ENCODE measurements at regions not wholly inside any gene's neighbourhood (a gene's known extent, or its start where the extent isn't known, plus 50 kb on each side); places are given as distances from the start of the nearest gene placed in this dataset.

DNA sequence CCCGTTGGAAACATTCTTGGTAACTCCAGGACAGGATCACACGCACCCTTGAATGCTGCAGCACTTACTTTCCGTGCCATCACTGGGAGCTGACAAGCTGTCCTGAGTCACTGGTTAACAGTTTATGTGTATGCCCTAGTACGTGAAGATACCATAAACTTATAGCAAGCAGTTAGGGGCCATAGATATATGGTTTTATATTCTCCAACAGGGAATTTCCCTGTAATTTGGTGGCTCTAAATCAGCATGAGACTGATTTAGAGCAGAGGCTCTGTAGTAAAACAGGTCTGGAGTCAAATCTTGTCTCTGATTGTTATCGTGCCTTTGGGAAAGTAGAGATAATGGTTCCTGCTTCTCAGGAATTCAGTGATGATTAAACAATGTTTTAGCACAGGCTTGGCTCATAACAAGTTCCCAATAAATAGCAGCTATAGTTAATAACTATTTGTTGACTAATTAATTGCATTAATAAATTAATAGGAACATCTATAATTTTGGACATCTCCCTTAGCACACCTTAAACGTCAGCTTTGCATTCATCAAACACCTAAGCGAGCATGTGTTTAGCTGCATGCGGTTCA lies 215.2 kb downstream of the VAPA start:
- H3K27ac ChIP-seq (ENCODE audit: insufficient read length, low read depth, low read length), result no peak overlapping the region
- no peak overlapping the region for H3K23ac ChIP-seq (ENCODE audit: insufficient read length, low read depth, low read length)
- no peak for DNase-seq
- TF ChIP-seq CTCF (conservative IDR thresholded peaks at IDR 0.05), result no peak
- no peak overlapping the region for H3K4me2 ChIP-seq (ENCODE audit: insufficient read depth, insufficient read length, low read length)
- H3K27me3 Mint-ChIP-seq (ENCODE audit: low read depth), result peaks cover 15% of the 10 kb centered on the region
- H3T11ph ChIP-seq (ENCODE audit: low read length), result no peak overlapping the region
- no peak overlapping the region for H2AK5ac ChIP-seq (ENCODE audit: insufficient read length, low read length)
- H2BK15ac ChIP-seq (ENCODE audit: low read depth, low read length), result no peak overlapping the region
- no CpG with 5 or more reads among the region's 8 CpGs for WGBS (ENCODE audit: extremely low coverage, insufficient read length, low lambda C conversion rate)
- H3K27ac Mint-ChIP-seq, result no peak overlapping the region
- no peak overlapping the region for H4K5ac ChIP-seq (ENCODE audit: insufficient read length, low read depth, low read length)
- H2BK120ac ChIP-seq (ENCODE audit: low read depth, low read length, poor library complexity, severe bottlenecking), result no peak overlapping the region
- no peak overlapping the region for H2BK12ac ChIP-seq (ENCODE audit: insufficient read length, low read depth, low read length)
- no peaks in the 10 kb centered on the region for H3K27me3 ChIP-seq (ENCODE audit: insufficient read depth, low read length)
- H3K9ac ChIP-seq (ENCODE audit: extremely low read depth, insufficient read length, low read length), result no peak overlapping the region
- no peak overlapping the region for H3K4me3 Mint-ChIP-seq
- no peaks in the 10 kb centered on the region for H3K79me2 ChIP-seq (ENCODE audit: insufficient read depth, low read length)
- no peaks in the 10 kb centered on the region for H3K36me3 Mint-ChIP-seq (ENCODE audit: insufficient read depth in 1 of 3, low read depth in 3 of 3)
- H3K14ac ChIP-seq (ENCODE audit: insufficient read depth, low read length), result no peak overlapping the region
- H2BK20ac ChIP-seq (ENCODE audit: low read depth, low read length, poor library complexity, severe bottlenecking), result no peak overlapping the region
- H2AFZ ChIP-seq (ENCODE audit: low read length), result no peak overlapping the region
- H3K9me3 ChIP-seq (ENCODE audit: control insufficient read depth, low read depth, low read length), result no peaks in the 10 kb centered on the region
- no peak overlapping the region for H4K8ac ChIP-seq (replicated peaks; ENCODE audit: insufficient read length, low read depth, low read length)
- no peaks in the 10 kb centered on the region for H4K20me1 ChIP-seq (ENCODE audit: control insufficient read depth, insufficient read depth, insufficient read length)
- H2BK5ac ChIP-seq (ENCODE audit: insufficient read length, low read length), result no peak overlapping the region
- no peak overlapping the region for H3K18ac ChIP-seq (ENCODE audit: insufficient read length, low read depth, low read length)
- H3K4me1 ChIP-seq (ENCODE audit: insufficient read depth, low read length), result 0 out of 2 replicates have a peak, but pooled peaks cover 5% of the 10 kb centered on the region
- no peak overlapping the region for H3K56ac ChIP-seq (ENCODE audit: insufficient read length, low read depth, low read length)
- H3K23me2 ChIP-seq (ENCODE audit: insufficient read length, low read depth, low read length, poor library complexity, severe bottlenecking), result peaks cover 10% of the 10 kb centered on the region
- no peaks in the 10 kb centered on the region for H3K79me1 ChIP-seq (ENCODE audit: insufficient read depth, low read depth, low read length, poor library complexity, severe bottlenecking)
- H3K9me3 Mint-ChIP-seq, result no peaks in the 10 kb centered on the region
- no peak overlapping the region for H4K91ac ChIP-seq (ENCODE audit: insufficient read length, low read depth, low read length)
- no peak overlapping the region for H3K4ac ChIP-seq (ENCODE audit: low read depth, low read length)
- peaks cover 19 to 23% of the 10 kb centered on the region in 2 experiments for H3K4me1 Mint-ChIP-seq

Data from H9 (cell line).